LHCN-M2 (cell line): ENCODE measurements at regions not wholly inside any gene's neighbourhood (a gene's known extent, or its start where the extent isn't known, plus 50 kb on each side); places are given as distances from the start of the nearest gene placed in this dataset.
"Not testable (repeated sequence)": the region's sequence is repeated elsewhere in the genome, so short reads cannot be mapped to it uniquely, and the experiment has no call there.

Experiments used
- DNase-seq: peaks from one replicate; pipeline ENCODE4 v3.0.0-alpha.2; 2012; ENCODE audit warnings: low read depth

DNA sequence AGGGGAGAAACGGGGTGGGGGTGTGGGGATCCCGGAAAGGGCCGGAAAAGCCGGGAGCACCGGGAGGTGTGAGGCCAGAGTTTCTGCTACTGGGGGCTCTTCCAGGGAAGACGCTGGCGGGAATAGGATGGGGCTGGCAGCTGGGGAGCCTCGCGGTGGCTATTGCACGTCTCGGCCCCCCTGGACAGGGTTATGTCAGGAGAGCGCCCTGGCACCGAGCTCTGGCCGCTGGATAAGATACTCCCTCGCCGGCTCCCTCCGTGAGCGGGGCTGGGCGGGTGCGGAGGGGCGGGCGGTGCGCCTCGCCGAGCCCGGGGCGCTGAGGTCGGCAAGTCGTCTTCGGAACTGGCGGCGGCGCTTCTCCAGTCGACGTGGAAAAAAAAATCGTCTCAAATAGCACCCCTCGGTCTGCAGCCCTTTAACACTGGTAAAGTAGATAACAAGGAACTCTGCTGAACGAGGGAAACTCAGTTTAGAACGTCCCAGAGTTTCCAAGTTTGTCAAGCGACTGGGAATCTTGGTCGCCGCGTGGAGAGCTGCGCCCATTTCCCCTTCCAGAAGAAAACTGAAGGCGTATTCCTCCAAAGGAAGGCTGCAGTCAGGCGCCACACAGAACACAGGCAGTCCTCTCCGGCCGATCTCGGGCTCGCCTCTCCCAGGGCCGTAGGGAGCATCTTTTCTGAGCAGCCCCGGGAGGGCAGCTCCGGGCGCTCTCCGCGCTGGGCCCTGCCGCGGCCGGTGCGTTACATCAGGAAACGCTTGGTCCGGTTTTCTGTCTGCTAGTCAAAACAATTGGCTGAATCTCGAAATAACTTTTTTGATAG is 115.1 kb downstream of the KCNRG start:
- DNase-seq, result peak; percentile 46

DNA sequence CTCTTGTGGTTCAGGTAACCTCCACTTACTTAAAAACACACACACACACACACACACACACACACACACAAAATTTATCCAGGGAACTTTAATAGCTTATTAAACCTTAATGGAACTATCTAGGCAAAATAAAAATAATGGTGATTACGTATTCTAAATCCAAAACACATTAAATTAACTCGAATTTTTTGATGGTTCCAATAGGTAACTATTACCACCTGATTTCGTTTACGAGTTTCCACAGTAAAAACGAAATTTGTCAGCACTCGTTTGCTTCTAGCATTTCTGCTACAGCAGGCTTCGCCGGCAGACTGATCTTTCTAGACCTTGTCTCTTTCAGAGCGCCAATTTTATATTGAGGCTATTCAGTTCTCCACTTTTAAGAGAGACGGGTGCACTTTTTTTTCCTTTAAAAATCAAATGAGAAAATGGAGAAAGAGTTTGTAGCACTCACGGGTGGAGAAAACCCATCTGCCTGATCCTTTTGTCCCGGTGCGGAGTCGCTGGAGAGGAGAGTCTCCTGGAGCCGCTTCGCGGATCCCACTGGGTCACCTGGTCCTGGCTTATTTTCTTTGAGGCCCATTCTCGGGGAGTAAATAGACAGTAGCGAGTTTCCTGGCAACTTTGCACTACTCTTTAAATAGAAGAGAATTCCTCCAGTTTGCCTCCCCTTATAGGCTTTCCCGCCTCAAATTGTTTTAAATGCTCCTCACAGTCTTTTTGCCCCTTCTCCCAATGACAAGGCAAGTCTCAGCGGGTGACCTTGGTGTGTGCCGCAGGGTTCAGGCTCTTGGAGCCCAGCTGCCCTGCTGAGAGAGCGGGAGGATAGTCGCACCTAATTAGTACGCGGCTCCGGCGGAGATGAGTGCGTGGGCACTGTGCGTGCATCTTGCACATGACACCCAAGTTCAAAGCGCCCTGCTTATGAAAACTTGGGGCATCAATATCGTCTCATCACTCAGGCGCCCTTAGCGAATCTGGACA is 117.0 kb downstream of the KCNRG start:
- DNase-seq, result no peak

DNA sequence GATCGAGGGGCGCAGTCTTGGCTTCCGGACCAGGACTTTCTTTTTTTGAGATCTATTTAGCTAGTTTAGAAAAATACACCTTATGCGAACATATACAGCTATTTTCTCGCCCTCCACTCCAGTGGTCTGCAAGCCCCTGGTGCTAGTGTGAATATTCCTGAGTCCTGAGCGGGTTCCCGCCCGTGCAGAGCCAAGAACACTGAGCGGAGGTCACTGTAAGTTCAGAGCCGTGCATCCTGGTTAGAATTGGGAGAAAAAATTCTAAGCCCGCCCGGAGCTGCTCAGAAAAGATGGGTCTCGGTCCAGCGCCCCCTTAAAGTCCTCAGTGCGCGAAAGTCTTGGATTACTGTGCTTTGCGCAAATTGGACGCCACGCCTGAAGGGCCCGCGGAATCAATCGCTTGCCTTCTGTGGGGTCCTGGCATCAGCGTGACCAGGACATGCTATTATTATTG is 117.7 kb downstream of the KCNRG start:
- DNase-seq, result no peak

DNA sequence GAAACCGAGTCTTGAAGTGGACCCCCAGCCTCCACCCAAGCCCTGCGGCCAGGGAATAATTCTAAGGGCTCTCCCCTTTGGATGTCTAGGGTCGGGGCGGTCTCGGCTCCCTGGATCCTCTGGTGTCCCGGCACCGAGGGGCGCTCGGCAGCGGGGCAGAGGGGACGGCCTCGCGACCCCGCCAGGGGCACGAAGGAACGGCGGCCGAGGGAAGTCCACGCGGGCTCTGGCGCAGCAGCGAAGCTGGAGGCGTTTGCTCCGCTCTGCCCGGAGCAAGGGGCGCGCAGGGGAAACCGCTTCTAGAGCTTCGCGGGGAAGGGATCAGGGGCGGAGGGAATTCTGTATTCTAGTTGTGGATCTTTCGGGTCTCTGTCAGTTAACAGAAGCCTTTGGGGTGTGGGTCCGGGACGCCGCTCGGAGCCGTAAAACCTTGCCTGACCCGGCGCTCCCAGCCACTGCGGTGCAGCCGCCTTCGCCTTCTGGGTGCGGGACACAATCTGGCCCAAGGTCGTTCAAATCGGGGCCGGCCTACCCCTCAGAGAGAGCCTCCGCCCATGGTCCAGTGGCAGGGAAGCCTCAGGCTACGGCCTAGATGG is 118.2 kb downstream of the KCNRG start:
- DNase-seq, result no peak

DNA sequence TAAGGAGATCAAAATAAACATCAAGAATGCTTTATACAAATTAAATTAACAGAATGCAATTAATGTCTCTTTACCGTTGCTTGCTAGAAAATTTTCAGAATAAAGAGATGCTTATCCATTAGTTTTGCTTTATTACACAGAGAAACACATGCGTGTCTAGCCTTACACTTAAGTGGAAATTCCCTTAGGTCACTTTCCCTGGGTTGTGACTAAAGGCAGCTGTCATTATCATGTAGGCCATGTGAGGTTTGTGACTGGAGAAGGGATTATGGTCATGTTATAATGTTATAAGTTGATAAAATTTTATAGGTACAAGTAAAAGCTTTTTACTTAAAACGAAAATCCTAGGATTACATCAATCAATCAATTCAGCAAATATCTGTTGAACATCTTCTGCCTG is 121.0 kb downstream of the KCNRG start:
- no peak for DNase-seq

DNA sequence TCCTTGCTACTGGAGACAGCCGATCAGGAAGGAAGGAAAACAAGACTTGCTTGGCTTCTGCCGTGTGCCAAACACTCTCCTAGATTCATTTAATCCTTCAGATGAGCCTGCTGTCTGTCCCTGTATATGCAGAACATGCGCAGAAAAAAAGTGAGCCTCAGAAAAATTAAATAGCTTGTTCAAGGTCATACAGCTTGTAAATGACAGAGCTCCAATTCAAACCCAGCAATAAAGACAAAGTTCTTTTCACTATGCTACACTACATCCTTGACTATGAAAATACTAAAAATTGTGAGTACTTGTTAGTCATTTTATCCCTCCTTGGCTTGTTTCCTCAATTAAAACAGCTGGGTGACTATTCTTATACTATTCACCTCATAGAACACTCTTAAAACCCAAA is 121.4 kb downstream of the KCNRG start:
- no peak for DNase-seq

DNA sequence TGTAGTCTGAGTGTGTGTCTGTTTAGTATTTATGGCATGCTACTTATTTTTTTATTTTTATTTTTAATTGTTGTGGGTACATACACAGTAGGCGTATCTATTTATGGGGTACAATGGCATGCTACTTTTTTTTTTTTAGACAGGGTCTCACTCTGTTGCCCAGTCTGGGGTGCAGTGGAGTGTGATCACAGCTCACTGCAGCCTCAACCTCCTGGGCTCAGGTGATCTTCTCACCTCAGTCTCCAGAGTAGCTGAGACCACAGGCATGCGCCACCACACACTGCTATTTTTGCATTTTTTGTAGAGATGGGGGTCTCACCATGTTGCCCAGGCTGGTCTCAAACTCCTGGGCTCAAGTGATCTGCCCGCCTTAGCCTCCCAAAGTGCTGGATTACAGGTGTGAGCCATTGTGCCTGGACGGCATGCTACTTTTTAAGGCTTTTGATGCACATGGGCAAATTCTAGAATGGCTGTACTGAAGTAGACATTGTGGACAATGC is 124.2 kb downstream of the KCNRG start:
- not testable (repeated sequence) for DNase-seq

DNA sequence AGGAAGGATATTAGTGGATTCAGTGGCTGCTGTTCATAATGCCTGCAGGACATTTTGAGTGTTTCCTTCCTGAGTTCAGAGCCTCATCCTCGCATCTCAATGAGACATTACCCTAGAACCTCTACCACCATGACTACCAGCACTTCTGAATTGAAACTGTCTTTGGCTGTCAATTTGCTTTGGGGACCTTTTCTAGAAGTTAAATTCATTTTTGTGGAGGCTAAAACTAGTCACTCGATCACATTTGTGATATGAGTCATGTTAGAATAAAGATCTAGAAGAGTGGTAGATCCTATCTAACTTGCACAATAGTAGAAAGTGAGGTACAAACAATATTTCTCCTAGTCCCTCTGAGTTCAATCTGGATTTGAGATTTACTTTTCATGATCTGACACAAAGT is 124.9 kb downstream of the KCNRG start:
- DNase-seq, result no peak

DNA sequence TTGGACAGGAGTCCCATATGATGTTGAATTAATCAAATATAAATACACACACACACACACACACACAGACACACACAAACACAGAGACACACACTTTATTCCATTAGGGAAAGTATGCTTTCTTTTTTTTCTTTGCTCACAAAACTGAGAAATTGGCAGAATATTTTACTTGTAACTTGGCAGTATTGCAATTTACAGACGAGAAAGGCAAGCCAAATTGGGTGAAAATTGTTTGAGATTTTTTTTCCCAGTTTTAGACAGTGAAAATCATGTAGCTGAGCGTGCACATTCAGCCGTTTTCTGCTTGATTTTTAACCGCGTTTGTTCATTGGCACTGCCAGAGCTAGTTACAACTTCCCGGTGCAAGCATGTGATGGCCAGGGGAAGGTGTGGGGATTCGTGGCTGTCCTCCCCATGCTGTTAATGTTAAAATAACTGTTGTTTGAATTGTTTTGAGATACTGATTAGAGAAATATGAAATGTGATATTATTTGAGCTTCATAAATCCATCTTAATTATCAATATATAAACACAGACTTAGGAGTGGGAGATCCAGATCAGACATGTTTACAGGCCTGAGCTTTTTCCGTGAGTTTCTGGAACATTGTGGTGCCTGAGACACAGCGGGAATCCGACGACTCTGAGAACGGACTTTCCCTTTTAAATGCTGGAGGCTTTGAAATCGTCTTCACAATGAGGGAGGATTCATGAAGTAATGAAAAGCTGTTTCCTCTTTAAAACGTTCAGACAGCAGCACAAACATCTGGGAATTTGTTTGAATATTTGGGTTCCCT is 125.5 kb downstream of the KCNRG start:
- no peak for DNase-seq

DNA sequence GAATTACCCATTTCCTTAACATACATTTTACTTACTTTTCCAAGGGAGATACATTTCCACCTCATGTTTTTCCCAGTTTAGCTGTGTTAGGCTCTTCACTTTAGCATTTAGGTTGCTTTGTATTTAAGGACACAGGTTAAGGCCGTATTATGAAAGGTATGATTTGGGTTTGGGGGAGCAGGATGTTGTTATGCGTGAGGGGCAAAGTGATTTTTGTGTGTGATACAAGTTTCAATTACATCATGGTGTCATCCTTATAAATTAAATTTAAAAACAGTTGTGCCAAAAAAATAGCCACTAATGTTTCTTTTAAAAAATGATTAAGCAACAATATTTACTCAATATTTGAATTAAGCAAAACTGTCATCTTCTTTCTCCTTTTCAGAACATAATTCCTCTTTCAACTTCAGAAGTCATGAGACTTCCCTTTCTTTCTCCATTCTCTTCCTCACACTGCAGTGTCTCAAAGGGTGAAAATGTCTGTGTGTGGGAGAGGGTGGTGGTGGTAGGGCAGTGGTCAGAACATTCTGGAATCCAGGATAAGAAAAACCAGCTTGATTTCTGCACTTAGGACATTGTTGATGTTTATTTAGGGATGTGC is 126.2 kb downstream of the KCNRG start:
- DNase-seq, result no peak

DNA sequence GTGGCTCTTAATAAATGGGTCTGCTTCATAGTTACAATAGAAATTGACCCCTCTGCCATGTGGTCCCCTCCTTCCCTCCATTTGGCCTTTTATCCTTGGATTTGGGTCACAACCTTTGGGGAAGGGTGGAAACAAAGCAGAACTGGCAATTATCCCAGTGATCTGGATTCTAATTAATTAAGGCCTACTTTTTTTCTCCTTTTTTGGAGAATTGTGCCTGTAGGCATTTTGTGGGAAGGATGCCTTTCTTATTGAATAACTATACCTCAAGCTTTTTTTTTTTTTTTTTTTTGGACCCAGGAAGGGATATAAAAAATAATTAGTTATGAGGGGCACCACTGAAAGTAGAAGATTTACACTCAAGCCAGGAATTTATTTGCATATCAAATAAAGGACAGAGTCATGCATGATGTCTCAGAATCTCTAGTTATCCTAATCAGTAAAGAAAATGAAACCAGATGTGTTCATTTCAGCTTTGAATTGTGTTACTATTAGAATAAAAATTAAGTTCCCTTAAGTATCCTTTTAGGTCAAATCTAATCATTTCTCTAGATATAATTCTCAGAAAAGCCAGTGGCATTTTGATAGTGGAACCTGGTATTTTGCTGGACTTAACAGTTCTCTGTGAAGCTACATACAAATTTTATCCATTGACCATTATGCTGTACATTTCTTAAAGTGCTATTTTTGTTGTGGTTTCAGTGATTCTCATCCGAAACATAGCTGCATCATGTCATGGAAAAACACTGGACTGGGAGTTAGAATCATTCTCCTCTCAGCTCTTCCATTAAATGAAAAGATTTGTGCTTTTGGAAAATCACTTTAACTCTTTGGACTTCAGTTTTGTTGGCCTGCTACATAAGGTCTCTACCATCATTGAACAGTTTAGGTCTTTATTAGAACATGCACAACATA is 129.3 kb downstream of the KCNRG start:
- no peak for DNase-seq

DNA sequence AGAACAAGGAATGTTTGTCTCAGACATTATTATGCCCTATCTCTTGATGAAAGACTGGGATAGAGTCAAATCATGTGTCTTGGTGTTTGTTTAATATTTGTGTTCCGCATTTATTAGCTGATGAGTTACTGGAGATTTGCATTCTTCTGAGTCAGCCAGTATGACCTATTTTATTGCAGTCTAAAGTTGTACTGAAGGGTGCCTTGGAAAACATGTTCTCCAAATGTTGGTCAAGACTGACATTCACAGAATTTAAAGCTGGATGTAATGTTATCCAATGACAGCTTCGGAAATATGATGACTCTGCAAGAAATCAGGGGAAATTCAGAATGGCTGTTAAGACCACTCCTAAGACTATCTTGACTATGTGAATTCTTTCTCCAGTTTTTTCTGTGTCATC is 134.0 kb downstream of the KCNRG start:
- DNase-seq, result no peak

DNA sequence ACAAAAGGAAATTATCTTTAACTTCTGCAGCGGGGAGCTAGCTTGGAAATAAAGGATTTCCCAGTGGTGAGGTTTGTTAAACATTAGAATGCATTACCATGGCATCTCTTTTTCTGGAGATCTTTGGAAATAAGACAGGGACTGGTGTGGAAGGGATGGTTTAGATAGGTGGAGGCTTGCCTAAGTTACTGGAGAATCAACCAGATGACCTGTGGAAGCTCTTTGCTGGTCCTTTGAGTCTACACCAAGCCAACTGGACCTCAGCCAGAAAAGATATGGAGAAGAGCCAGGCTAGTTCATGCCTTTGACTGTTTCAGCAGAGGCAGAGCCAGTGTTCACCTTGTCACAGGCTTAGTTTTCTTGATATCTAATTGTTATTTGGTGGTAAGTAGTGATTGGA is 134.7 kb downstream of the KCNRG start:
- DNase-seq, result no peak

DNA sequence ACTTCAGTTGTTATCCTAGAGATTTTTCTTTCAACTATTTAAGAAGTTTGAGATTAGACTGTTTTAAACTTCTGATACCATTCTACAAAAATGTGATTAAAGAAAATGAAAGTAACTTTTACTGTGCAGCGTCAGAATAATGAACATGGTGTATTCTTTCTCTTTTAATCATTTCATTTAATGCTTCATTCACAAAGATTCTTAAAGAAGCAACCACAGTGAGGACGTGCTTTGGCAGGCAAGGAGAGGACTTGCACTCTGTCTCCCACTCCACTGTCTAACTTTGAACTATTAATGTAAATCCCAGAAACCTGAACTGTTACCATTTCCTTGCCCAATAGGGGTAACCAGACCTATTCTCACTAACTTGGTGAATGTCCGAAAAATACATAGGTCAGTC is 137.0 kb downstream of the KCNRG start:
- DNase-seq, result no peak

DNA sequence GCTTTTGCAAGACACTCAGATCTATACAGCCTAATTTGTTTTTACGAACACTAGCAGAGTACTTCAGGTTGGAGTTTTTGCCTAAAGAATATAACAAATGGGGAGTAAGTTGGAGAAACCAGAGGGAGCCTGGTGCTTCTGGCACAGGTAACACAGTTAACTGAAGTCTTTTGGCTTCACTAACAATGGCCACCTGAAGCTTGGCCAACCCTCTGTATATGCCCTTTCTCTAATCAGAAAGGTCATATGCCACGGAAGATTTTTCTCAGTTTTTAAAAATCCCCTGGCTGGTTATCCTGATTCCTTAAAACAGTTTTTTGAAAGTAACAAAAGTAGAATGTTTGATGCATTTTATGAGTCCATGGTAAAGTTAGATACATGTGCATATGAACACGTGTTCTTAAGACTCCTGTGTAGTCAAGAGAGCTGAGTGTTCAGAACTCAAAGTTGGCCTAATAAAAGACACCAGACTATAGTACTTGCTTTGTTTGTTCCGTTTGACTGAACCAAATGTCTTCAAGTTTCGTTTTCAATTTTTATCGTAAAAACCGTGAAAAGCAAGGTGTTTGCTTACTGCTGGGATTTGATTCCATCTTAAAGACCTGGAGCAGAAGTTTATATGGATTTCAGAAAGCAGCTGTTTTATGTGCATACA is 137.5 kb downstream of the KCNRG start:
- DNase-seq, result no peak

DNA sequence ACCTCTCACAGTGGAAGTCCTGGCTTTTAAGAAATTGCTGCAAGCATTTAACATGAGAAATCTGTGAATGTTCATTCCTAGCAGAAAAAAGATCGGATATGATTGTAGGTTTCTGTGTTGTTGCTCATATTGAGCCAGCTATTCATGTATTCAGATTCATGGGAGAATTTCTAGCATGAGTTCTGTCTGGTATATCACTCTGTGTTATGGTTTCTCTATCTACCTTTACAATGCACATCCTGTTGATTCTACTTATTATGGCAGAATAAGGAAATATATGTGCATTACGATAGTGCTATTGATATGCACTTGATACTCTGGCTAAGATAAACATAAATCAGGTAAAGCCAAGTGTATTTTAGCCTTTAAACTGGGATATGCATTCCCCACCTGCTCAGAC is 138.2 kb downstream of the KCNRG start:
- no peak for DNase-seq

DNA sequence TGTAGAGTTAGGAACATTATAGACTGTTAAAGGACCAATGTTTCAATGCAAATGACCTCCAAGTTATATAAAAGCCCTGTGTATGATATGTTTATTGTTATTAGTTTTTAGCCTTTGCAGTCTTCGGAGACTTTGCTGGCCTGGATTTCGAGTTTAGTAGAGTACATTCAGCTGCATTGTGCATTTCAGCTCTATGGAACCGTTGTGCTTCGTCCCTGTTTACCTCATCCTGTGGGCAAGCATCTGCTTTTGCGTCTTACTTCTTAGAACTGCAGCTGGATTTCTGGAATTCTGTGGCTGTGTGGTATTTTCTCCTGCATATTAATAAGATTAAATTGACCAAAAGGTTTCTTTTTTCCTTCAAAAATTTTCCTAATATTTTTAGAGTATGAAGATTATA is 138.6 kb downstream of the KCNRG start:
- no peak for DNase-seq

DNA sequence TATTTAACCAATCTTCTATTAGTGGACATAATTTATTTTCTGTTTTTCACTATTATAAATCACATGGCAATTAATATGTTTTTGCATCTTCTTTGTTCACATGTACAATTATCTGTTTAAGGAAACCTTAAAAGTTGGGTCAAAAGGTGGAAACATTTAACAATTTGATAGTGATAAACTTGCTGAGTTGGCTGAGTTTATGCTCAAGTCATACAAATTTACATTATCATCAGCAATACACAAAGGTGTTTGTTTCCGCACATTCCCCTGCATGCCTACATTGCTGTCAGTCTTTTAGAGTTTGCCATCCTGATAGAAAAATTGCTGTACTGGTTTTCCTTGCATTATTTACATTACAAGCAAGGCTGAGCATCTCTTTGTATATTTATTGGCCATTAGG is 139.5 kb downstream of the KCNRG start:
- DNase-seq, result no peak

DNA sequence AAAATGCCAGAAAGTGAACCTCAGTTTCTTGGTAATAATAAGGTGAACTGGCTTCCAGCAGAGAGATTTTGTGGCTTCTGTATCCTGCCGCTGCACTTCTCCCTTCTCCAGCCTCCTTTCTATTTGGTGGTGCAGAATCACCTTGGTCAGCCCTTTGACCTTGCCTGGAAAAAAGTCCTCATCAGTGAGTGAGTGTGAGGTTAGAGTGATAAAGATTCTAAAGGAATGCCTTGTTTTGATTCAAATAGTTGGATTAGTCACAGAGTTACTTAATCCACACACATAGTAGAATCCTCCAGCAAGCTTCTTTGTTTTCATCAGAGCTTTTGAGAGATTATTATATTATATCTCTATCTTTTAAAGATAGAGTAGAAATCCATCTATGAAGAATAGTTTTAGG is 140.9 kb downstream of the KCNRG start:
- DNase-seq, result peak; percentile 70
